ENCODE measurements at regions not wholly inside any gene's neighbourhood (a gene's known extent, or its start where the extent isn't known, plus 50 kb on each side); places are given as distances from the start of the nearest gene placed in this dataset.
"Not testable (repeated sequence)": the region's sequence is repeated elsewhere in the genome, so short reads cannot be mapped to it uniquely, and the experiment has no call there.

- no peak for DNase-seq
These were observed 164.1 kb downstream of the UQCRFS1 start for GRCh38 chr19:29048873-29049272.

- no peak for DNase-seq
These were observed 167.2 kb downstream of the UQCRFS1 start for GRCh38 chr19:29045679-29046254.

GRCh38 chr19:29044037-29044436 lies 168.9 kb downstream of the UQCRFS1 start:
- no peak for DNase-seq

GRCh38 chr19:29042450-29042849 lies 170.5 kb downstream of the UQCRFS1 start:
- no peak for DNase-seq

DNA sequence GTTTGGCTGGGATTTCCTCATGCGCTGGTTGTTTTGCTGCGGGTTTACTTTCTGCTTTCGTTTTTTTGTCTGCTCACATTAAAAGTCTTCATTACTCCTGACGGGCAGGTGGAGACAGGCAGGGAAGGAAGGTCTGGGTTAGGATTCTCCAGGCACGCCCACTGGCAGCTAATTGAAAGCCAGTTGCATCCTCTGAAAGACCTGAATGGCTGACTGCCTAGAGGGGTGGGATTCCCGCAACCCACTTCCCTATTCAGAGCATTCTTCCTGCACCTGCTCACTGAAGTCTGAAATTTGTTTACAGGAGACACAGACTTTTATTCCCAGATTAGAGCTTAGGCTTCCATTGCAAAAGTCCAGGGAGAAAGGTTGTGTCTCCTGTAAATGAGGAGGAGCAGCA lies 172.0 kb downstream of the UQCRFS1 start:
- no peak for DNase-seq

GRCh38 chr19:29040292-29040691 lies 172.7 kb downstream of the UQCRFS1 start:
- DNase-seq = no peak

DNA sequence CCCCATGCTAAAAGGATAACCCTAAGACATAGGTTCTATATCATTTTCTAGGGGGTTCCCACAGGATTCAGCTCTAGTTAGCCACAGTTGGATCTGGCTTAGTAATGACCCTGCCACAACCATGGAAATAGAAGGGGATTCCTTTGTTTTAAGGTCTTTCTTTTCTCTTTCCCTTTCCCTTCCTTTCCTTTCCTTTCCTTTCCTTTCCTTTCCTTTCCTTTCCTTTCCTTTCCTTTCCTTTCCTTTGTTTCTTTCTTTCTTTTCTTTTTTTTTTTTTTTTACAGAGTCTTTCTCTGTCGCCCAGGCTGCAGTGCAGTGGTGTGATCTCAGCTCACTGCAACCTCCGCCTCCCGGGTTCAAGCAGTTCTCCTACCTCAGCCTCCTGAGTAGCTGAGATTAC lies 173.9 kb downstream of the UQCRFS1 start:
- DNase-seq = not testable (repeated sequence)

DNA sequence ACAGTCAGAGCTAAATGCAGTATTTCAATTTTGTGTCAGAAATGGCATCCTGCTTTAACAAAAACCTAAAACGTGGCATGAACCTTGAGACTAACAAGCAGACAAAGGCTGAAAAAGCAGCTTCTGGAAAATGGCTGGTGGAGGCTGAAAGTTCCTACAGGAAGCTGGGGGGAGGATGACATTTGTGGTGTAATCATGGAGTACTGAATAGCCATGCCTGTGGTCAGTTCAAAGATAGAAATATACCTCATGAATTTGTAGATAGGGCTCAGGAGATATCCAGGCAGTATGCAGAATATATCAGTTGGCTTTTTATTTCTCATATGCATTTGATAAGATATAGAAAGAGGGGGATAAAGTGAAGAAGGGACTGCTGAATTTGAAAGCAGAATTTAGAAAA lies 181.7 kb downstream of the UQCRFS1 start:
- DNase-seq = no peak

GRCh38 chr19:29029268-29029958 lies 183.5 kb downstream of the UQCRFS1 start:
- DNase-seq = no peak

- no peak for DNase-seq
These were observed 190.4 kb downstream of the UQCRFS1 start for GRCh38 chr19:29022599-29022998.

GRCh38 chr19:29022165-29022564 lies 190.8 kb downstream of the UQCRFS1 start:
- DNase-seq = no peak

- no peak for DNase-seq
These were observed 191.6 kb downstream of the UQCRFS1 start for GRCh38 chr19:29021232-29021916.

- no peak for DNase-seq
These were observed 193.5 kb downstream of the UQCRFS1 start for GRCh38 chr19:29019403-29019802.

DNA sequence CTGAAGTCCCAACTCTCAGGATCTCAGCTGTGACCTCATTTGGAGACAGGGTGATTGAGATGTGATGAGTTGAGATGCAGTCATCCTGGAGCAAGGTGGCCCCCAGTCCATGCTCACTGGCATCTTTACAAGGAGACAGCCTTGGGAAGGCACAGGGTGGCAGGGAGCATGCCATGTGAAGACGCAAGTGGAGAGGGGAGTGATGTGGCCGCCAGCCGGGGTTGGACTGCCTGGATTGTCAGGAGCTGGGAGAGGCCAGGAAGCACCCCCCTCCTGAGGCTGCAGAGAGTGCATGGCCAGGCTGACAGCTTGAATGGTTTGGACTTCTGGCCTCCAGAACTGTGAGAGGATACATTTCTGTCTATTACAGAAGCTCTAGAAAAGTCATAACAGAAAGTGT lies 194.4 kb downstream of the UQCRFS1 start:
- DNase-seq = no peak

DNA sequence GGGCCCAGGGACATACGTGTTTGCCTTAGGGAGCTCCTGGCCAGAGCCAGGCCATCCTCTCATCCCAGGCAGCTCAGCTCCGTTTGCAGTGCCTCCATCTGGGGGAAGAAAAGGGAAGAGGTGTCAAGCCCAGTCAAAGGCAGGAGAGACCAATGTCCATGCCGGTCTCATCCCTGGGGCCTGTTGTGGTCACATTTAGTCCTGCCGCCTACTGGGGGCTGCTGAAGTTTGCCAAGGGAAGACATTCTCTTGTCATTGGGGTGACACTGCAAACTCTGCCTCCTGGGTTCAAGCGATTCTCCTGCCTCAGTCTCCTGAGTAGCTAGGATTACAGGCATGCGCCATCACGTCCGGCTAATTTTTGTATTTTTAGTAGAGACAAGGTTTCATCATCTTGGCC lies 195.2 kb downstream of the UQCRFS1 start:
- DNase-seq = no peak

DNA sequence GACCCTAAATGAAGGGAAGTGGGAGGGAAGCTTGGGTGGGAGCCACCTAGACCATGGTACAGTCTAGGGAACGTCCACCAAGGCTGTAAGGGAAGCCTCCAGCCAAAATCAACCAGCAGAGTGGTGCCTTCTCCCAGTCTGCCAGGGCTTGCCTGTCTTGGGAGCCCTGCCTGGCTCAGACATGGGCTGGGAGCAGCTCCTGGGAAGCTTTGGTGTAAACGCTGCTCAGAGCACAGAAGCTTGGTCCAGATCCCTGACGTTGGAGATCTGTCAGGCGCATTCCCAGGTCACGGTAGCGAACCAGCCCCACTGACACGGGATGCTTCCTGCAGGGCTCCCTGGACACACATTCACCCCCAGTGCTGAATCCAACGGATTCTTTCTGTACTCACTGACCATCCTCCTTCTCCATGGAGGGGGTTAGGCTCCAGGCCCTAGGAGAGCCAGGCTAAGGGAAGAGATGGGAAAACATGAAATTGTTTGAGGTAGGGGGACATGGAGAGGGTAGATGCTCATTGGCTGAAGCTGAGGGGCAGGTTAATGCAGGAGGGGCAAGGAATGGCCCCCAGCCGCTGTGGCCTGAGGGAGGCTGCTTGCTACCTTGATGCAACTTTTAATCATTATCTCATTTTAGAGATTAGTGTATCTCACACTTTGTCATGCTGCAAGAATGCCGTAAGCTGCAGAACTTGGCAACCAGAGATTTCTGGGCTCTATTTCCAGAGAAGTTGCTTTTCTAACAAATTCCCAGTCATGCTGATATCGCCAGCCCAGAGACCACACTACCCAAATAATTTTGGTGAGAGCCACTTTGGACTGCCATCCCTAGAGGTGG lies 195.8 kb downstream of the UQCRFS1 start:
- no peak for DNase-seq

DNA sequence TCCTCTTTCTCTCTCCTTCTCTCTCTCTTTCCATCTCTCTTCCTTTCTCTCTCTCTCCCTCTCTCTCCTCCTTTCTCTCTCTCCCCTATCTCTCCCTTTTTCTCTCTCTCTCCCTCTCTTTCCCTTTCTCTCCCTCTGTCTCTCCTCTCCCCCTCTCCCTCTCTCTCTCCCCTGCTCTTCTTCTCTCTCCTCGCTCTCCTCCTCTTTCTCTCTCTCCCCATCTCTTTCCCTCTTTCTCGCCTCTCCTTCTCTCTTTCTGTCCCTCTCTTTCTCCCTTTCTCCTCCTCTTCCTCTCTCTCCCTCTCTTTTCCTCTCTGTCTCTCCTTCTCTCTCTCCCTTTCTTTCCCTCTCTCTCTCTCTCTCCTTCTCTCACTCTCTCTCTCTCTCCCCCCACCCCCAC lies 196.6 kb downstream of the UQCRFS1 start:
- DNase-seq = no peak

GRCh38 chr19:29015569-29015968 lies 197.4 kb downstream of the UQCRFS1 start:
- no peak for DNase-seq

DNA sequence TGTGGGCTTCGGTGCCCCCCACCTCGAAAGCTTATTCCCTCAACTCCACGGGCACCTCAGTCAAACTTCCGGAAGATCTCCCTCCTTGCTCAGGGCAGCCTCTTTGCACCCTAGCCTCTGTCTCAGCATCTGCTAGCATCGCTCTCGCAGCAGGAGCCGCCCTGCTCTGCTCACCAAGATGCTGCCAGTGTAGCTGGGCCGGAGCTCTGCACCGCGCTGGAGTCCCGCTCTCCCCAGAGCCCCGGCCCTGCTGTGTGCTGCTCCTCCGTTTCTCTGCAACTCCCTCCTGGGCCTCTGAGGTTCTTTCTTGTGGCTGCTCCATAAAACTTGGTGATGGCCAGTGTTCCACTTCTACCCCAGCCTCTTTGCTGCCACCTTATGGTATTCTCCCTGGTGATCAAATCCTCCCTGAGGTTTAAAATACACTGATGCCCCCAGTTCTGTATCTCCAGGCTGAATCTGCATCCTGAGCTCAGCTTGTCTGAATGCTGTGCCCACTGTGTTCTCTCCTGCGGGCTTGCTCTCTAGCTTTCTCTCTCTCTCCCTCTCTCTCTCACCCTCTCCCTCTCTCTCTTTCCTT lies 198.0 kb downstream of the UQCRFS1 start:
- no peak for DNase-seq

DNA sequence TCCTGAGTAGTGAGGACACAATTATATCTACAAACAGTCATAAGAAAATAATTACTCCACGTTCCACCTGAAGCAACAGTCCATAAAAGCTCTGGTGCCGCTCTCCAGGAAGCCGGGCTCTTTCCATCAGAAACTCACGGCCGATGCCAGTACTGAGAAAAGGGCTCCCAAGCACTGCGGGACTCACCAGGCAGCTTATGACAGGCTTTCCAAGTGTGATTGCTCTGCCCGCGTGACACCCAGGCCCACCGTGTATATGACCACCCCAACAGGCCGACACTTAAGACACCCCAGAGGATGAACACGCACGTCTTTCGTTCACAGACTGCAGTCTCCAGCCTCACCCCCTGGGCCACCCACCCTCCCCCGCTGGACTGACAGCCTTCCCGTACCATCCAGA lies 199.0 kb downstream of the UQCRFS1 start:
- DNase-seq = no peak

GRCh38 chr19:29013325-29013724 lies 199.6 kb downstream of the UQCRFS1 start:
- DNase-seq = no peak

DNA sequence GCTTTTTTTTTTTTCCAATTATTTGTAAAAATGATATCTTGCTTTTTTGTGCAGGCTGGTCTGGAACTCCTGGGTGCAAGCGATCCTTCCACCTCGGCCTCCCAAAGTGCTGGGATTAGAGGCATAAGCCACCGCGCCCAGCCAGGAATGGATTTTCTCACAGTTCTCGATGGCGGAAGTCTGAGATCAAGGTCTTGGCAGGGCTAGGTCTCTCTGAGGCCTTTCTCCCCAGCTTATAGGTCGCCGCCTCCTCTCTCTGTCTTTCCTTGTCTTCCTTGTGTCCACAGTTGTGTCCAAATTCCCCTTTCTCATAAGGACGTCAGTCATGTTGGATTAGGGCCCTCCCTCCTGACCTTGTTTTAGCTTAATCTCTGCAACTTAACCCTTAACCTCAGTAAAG lies 200.5 kb downstream of the UQCRFS1 start:
- DNase-seq = no peak

DNA sequence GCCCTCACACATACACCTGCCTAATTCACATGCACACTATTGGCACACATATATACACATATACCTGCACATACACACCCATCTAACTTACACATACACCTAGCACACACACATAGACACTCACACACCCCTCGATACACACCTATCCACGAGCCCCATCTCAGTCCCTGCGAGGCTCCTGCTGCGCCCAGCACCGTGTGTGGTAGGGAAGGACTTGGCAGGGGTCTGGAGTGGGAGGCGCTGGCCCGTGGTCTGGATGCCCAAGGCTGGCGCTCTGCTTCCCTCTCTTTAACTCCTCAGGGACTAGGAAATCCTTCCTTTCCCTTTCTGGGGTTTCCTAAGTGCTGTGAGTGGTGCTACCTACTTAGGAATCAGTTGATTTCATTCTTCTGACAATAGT lies 202.7 kb downstream of the UQCRFS1 start:
- DNase-seq = no peak

All from DMS79 treated with DMSO at 0.1 percent for 48 hours (cell line).